HG03095 (cell line): ENCODE measurements at regions not wholly inside any gene's neighbourhood (a gene's known extent, or its start where the extent isn't known, plus 50 kb on each side); places are given as distances from the start of the nearest gene placed in this dataset.

Experiments
- ATAC-seq: cut with Tn5 transposase; IDR thresholded peaks from one replicate; pipeline ENCODE4 v1.9.1; 2021; ENCODE audit warnings: moderate library complexity; ENCODE audit not compliant: unreplicated experiment

DNA sequence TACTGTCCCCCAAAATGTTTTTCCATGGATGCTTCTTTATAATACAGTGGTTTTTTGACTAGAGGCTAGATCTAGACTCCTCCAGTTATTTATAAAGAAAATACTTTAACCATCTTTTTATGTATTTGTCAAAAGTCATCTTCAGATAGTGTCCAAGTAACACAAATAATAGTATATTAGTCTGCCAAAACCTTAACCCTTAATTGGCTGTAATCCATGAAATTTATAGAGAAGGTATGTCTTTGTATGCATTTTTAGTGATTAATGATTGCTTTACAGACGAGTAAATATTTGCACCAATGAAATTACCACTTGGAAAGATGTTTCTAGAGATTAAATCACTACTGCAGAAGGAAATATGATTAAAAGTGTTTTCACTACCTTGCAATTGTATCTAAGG lies 451.8 kb upstream of the NRXN1 start:
- ATAC-seq, result no peak

DNA sequence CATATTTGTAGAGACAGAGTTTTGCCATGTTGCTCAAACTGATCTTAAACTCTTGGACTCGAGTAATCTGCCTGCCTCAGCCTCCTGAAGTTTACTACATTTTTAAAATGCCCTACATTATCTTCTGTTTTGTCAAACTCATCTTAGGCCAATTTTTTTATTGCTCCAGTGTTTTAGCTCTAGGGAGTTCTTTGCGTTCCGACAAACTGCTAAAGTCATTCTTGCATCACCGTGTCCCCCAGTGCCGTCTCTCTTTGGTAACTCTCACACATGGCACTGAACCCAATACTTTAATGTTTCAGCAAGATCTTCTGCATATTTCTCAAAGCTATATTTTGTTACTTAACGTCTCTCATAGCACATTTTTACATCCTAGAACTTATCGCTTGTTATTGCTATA lies 440.9 kb upstream of the NRXN1 start:
- ATAC-seq, result no peak

DNA sequence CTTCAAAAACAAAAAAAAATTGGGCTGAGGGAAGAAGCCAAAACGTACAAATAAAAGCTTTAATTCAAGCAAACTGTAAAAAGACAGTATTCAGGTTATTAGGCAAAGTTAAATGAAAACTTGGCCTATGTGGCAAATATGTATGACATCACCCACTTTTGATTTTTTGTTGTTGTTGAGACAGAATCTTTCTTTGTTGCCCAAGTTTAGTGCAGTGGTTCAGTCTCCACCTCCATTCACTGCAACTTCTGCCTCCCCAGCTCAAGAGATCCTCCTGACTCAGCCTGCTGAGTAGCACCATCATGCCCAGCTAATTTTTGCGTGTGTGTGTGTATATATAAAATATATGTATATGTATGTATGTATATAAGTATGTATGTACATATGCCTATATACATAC lies 440.4 kb upstream of the NRXN1 start:
- no peak for ATAC-seq

DNA sequence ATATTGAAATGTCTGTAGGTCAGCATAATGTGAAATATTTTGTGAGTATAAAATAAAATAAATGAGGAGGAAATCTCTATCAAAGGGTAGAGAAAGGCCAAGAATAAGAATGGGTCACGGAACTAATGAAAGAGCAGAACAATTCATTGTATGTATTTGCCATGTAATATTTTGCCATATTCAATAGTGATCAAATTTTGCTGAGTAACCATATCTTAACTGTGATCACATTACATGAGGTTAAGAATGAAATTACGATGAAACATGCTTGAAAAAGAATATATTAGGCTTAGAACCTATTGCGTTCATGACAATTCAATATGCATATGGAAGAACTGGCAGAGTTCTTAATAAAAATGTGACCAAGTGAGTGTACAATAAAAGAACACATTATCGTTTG lies 437.2 kb upstream of the NRXN1 start:
- no peak for ATAC-seq

DNA sequence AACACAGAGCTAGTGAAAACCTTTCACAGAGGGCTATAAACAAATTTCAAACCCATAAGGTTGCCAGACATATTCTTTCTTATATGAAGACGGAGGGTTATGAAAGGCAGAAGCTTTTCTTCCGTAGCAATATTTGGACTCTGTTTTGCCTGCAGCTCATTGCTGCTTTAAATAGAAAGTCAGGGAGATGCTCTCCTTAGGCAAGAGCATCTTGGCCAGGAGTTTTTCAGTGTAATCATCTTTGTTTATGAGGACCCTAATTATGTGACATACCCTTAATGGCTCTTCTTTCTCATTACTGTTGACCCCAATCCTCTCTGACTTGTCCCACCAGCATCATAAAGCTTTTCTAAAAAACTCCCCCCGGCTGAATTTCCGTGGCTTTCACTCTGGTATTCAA lies 433.4 kb upstream of the NRXN1 start:
- no peak for ATAC-seq

DNA sequence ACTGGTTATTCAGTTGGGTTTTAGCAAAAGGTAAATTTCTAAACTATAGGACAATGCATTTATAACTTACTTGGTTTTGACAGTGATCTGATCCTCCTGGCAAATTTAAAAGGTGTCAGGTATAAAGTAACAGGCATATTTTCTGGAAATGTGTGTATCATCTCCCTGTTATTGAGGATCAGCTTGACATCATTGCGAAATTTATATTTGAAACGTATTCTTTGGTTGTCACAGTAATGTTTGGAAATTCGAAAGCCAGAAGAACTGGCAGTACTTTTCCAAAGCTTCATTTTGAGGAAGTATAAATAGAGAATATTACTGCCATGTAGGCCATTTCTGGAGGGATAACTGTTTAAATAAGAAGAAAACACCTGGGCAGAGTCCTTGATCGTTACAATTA lies 422.2 kb upstream of the NRXN1 start:
- no peak for ATAC-seq

DNA sequence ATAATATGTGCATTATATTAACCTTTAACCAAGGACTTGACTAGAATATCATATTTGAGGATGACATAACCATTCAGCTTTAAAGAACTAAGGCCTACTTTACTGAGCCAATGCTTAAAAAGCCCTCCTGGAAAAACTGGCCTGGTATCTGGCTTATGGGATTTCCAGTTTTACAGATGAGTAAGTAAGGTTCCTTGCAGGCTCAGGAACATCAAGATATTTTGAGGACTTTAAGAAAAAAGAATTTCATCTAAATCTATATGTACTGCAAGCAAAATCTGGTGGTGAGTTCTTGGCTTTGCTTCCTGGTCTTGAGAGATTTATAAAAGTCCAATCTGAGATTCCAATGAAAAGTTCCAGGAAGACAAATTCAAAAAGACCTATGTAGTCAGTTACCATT lies 417.0 kb upstream of the NRXN1 start:
- no peak for ATAC-seq

DNA sequence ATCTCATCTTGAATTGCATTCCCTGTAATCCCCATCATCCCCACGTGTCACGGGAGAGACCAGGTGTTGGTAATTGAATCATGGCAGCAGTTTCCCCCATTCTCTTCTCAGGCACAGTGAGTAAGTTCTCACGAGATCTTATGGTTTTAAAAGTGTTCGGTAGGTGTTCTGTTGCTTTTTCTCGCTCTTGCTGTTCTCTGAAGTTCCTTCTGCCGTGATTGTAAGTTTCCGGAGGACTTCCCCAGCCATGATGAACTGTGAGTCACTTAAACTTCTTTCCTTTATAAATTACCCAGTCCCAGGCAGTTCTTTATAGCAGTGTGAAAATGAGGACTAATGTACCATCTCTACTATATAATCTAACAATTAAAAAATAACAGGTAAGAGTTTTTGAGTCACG lies 409.9 kb upstream of the NRXN1 start:
- no peak for ATAC-seq

DNA sequence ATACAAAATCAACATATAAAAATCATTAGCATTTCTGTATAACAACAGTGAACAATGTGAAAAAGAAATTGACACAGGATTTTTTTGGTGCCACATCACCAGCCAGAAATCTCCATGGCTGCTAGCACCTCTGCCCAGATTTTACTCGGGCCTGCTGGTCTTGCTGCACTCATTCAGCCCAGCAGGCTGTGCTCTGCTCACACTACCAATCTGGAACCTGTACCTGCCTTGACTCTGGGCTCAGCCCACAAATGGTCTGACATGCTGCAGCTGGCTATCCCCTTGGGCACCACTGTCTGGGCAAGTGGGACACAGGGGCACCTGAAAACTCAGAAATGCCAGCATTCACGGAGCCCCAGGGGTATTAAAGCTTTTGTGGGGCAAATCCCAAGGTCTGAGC lies 392.5 kb upstream of the NRXN1 start:
- no peak for ATAC-seq

DNA sequence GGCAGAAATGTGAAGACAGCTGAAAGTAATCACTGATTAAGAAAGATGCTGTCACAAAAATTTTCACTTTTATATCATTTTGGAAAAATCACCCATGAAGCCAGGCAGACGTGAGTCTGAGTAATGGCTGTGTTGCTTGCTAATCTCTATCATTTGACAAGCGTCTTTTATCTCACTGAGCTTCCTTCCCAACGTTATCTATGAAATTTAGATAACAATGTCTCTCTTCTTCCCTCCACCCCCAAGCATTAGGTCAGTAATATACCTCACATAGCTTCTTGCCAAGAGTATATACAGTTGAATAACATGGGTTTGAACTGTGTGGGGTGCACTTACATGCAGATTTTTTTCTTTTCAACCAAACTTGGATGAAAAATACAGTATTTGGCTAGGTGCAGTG lies 388.6 kb upstream of the NRXN1 start:
- ATAC-seq, result no peak

DNA sequence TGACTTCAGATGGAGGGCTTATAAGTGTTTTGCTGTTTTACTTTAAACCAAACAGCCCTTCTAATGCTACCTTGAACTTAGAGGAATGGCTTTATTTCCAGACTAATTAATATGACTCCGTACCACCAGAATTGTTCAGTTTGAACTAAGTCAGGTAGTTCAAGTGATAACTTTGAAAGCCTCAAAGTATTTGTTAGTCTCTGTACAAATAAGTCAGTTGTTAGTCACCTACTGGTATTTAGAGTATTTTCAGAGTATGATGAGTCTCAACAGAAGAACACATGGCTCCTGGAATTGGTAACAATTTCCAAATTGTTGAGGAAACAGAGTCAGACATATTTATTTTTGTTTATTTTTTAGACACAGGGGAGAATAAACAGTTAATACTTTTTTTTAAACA lies 381.8 kb upstream of the NRXN1 start:
- no peak for ATAC-seq

DNA sequence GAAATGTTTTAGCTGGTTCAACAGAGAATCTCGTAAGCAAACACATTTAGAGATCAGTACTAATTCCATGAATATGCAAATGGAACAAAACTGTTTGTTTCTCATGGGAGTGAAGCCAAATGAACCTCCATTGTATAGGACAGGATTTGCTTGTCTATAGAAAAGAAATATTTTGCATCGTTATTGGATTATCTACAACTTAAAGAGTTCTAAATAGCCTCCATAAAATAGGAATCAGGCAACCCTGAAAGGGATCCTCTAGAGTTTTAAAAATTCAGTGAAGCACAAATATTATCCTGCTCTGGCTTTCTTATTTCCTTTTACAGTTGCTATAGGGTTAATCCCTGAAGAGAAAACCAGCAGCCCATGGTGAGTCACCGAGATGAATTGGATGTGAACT lies 378.4 kb upstream of the NRXN1 start:
- ATAC-seq, result no peak

DNA sequence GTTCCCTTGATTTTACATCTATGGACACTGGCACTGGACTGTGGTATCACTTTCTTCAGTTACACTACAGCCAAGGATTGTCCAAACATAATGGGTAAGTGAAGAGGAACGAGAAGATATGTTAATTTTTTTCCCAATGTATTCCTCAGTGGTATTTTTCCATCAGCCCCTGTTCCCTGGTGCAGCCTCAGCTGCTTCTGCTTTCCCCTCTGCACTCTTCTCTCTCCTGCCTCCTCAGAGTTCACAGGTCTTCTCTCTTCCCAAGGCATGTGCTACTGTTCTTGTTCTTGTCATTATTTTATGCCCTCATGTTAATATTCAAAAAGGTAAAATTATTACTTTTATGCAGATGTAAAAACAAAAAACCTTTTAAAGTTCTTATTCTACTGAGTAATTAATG lies 378.0 kb upstream of the NRXN1 start:
- no peak for ATAC-seq

DNA sequence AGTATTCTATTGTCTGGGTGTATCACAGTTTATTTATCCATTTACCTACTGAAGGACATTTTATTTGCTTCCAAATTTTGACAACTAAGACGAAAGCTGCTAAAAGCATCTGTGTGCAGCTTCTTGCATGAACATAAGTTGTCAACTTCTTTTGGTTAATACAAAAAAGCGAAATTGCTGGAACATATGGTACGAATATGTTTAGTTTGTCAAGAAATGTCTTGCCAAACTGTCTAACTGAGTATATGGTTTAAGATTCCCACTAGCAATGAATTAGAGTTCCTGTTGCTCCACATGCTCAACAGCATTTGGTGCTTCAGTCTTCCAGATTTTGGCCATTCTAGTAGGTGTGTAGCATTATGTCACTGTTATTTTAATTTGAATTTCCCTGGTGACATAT lies 372.3 kb upstream of the NRXN1 start:
- no peak for ATAC-seq

DNA sequence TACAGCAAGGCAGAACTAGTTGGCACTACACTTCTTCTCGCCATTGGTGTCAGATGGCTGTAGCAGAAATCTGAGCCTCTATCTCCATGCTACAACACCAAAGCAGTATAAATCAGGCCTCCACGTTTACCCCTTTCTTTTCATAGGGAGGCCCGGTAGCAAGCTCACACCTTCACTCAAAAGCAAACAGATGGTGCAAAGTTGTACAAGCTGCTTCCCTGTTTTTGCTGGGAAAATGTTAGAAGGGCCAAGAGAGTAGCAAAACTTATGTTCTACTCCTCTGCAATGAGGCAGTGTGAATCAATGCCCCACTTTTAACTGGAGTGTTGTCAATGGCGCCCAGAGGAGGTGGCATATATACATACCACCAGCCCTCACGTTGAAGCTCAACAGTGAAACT lies 369.6 kb upstream of the NRXN1 start:
- no peak for ATAC-seq

DNA sequence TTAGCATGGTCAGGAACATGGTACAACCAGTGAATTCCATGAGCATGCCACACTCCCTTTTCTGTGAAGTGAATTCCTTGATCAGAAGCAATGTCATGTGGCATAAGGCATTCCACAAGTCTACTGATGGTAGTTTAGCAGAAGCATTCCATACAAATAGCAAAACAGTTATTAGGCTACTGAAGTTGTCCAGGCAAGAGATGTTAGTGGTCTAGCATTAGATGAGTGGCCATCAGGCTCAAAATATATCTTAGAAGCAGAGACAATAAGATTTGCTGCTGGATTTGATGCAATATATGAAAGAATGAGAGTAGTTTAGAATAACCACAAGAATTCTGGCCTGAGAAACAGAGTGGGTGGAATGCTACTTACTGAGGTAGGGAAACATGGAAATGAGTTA lies 355.3 kb upstream of the NRXN1 start:
- ATAC-seq, result no peak

DNA sequence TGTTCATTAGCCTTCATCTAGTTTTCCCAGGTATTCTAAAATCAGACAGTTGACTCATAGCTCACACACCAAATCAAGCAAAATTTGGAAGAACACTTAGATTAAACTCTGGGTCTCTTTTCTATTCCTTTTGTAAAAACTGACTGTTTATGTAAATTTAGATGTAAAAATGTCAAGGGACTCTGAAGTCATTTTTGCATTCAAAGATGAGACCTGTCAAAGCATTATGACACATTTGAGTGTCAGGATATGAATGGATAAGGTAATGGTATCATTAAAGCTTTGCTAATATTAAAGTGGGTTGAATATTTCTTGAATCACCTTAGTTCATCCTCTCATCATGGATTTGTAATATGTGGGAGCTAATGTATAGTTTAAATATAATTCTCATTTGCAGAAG lies 348.1 kb upstream of the NRXN1 start:
- ATAC-seq, result no peak

DNA sequence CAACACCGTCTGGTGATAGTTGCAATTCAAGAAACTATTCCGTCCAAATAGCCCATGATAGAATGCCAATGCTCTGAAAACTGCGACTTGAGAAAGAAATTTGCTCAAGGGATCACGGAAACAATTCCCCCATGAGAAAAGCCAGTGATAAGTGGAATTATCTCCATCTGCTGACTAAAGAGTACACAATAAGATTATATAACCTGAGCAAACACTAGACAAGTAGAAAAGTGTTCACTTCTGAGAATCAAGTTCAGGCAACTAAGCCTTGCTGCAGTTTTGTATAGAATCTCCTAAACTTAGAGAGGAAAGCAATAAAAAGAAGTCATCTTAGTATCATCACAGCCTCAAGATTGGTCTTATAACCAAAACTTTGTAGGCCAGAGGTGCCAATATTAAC lies 336.3 kb upstream of the NRXN1 start:
- no peak for ATAC-seq

DNA sequence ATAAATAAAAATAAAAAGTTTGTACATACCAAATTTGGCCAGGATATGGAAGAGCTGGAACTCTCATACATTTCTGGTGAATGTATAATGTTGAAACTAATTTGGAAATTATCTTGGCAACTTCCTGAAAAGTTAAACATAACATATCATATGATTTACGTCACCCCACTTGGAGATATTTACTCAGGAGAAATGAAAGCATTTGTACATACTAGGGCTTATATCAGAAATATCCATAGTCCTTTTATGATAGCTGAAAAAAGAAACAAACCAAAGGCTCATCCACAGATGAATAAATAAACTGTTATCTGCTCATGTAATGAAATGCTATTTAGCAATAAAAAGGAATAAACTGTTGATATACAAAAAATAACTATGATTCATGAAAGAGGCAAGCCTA lies 318.2 kb upstream of the NRXN1 start:
- ATAC-seq, result no peak

DNA sequence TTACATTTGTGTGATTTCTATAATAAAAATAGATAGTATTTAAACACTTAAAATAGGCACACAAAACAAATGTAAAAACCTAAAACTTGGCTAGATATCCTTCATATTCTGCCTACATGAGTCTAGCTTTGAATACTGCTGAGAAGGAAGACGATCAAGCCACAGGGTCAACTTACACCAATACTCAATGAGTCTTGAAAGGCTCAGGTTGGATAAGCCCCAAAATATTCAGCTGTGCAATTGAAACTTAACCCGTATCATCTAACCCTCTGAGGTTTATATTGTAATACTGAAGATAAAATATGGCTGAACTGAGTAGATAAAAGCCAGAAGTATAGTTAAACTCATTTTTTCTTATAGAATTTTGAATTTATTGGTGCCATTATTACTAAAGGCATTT lies 313.0 kb upstream of the NRXN1 start:
- no peak for ATAC-seq

DNA sequence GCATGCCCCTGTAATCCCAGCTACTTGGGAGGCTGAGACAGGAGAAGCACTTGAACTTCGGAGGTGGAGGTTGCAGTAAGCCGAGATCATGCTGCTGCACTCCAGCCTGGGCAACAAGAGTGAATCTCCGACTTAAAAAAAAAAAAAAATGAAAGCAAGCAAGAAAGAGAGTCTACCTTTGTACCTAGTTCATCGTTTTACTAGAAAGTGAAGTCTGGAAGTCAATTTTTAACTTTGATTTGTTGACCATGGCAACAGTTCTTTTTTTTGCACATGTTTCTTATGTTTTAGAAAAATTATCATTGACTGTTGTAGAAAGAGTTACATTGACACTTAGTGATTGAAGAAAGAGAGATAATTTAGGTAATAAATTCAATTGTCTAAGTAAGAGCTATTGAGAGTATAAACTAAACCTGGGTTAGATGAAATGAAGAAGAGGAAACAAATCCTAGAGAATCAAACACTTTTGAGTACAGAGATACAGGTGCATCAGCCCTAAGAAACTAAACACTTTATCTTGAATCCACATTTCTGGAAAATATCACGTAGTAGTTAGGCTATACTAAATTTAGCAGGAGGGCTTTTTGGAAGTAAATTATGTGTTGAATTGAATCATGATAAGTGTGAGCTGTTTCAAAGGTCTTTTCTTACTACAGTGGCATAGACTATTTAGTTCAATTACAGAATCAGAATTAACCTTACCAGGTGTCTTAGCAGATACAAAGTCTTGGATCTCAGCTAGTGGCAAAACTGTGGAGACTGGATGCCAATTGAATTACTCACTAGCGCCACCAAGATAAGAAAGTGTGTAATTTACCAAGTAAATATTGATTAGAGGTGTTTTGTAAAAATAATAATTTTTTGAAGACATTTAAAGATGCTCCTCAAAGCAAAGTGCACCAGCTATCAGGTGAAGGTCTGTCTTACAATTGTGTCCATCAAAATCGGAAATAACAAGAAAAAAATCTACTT lies 303.4 kb upstream of the NRXN1 start:
- no peak for ATAC-seq

DNA sequence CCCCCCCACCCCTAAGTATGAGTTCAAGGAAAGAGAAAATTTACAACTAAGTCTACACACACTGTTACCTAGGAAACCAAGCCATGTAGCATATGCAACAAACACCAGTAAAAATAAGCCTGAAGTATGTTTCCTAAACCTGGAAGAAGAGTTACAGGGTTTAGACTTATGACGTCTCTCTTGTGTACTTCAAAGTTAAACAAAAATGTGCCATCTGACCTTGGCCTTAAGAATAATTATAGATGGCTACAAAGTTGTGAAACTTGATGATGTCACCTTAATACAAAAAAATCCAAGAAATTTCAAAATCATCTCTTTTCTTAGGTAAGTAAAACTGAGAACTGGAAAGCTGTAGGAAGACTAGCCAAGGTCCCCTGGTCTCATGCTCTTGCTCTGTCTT lies 297.6 kb upstream of the NRXN1 start:
- ATAC-seq, result no peak

DNA sequence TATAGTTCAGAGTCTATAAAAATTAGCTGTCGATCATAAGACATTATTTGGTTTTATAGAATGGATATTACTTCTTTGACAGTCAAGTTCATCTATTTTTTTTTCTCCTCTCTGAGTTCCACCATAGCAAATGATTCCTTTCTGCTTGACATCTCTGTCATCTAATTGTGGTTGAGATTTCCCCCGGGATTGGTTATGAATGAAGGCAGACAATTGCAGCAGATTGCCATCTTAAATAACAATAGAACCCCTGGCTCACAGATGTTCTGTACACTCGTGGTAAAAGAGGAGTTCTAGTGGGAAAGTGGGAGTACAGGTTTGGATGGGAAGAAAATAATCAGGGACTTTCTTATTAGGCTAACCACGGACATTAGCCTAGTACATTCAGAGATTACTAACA lies 292.1 kb upstream of the NRXN1 start:
- no peak for ATAC-seq
